B cell (primary cell): ENCODE measurements at regions not wholly inside any gene's neighbourhood (a gene's known extent, or its start where the extent isn't known, plus 50 kb on each side); places are given as distances from the start of the nearest gene placed in this dataset.

ENCODE experiments used
- ATAC-seq: fragments of 200-7000 bp; cut with Tn5 transposase; one replicate; pipeline ENCODE4 v1.10.0; 2021; ENCODE audit warnings: low read depth, mild to moderate bottlenecking, moderate number of reproducible peaks, moderate library complexity
- CTCF ChIA-PET: fragments of 350-600 bp; sonication (Branson Sonifier 250); formaldehyde crosslinking; loops from one replicate; lab custom pipeline; 2021; ENCODE audit warnings: antibody characterized with exemption, inconsistent platforms; lab: Charles Lee
- POLR2A ChIA-PET: fragments of 350-600 bp; sonication (Branson Sonifier 250); formaldehyde crosslinking; loops from one replicate; lab custom pipeline; 2021; ENCODE audit warnings: antibody characterized with exemption; lab: Charles Lee
- DNase-seq: peaks from one replicate; pipeline ENCODE4 v3.0.0; 2013
- H2AFZ ChIP-seq: 2 replicates; pipeline ENCODE4 v1.6.1; 2012; ENCODE audit warnings: mild to moderate bottlenecking, low read depth, low read length; ENCODE audit not compliant: insufficient read depth, poor library complexity, severe bottlenecking
- H3K27ac ChIP-seq, 2 donors: 1 replicate in 1 of 2; 2 replicates in 1 of 2; pipeline ENCODE4 v1.5.1; 2012 to 2013; ENCODE audit warnings: low read length in 2 of 2, mild to moderate bottlenecking in 2 of 2, moderate library complexity in 1 of 2
- H3K27me3 ChIP-seq, 4 experiments: fragments of 200-600 bp in 1 of 4; sonication (generic) in 1 of 4; replicated peaks in 1 of 4; 1 replicate in 2 of 4; 2 replicates in 2 of 4; pipeline versions ENCODE4 v1.6.1 to v1.7.0; 2013 to 2016; ENCODE audit warnings: low read length in 3 of 4, mild to moderate bottlenecking in 2 of 4, mixed read lengths in 1 of 4, moderate library complexity in 1 of 4; ENCODE audit not compliant: insufficient read depth in 4 of 4, control insufficient read depth in 3 of 4; ENCODE audit errors: control extremely low read depth in 1 of 4
- H3K36me3 ChIP-seq, 2 experiments: replicated peaks in 1 of 2; 1 replicate in 1 of 2; 2 replicates in 1 of 2; pipeline versions ENCODE4 v1.6.1 to v1.7.1; 2013; ENCODE audit warnings: low read length in 1 of 2; ENCODE audit not compliant: insufficient read depth in 2 of 2, control insufficient read depth in 1 of 2; ENCODE audit errors: control extremely low read depth in 1 of 2, extremely low read depth in 1 of 2
- H3K4me1 ChIP-seq, 2 donors: fragments of 200-600 bp in 1 of 2; sonication (generic) in 1 of 2; 1 replicate in 1 of 2; 2 replicates in 1 of 2; pipeline versions ENCODE4 v1.5.1 to v1.6.1; 2013 to 2017; ENCODE audit warnings: low read length in 2 of 2; ENCODE audit not compliant: control insufficient read depth in 2 of 2, insufficient read depth in 2 of 2
- H3K4me2 ChIP-seq: replicated peaks from 2 replicates; pipeline ENCODE3; 2012; ENCODE audit warnings: mild to moderate bottlenecking, low read depth, low read length; ENCODE audit not compliant: poor library complexity, severe bottlenecking
- H3K4me3 ChIP-seq, 5 experiments: fragments of 200-600 bp in 1 of 5; sonication (generic) in 1 of 5; 1 replicate in 3 of 5; 2 replicates in 2 of 5; pipeline versions ENCODE4 v1.5.1 to v1.7.0; 2011 to 2016; ENCODE audit warnings: low read length in 4 of 5, mild to moderate bottlenecking in 4 of 5, low read depth in 2 of 5, control low read depth in 1 of 5, moderate library complexity in 1 of 5; ENCODE audit not compliant: insufficient read depth in 1 of 5; ENCODE audit errors: control extremely low read depth in 1 of 5, extremely low read depth in 1 of 5
- H3K79me2 ChIP-seq: fragments of 200-600 bp; sonication (generic); one replicate; pipeline ENCODE4 v1.6.0; 2016; ENCODE audit warnings: low read length; ENCODE audit not compliant: control insufficient read depth, insufficient read depth
- H3K9ac ChIP-seq: fragments of 200-600 bp; sonication (generic); 2 replicates; pipeline ENCODE4 v1.6.1; 2017; ENCODE audit warnings: mild to moderate bottlenecking, low read length, moderate library complexity
- H3K9me3 ChIP-seq, 3 donors: one replicate each; pipeline versions ENCODE4 v1.6.1 to v1.7.1; 2013; ENCODE audit warnings: low read length in 2 of 3; ENCODE audit not compliant: control insufficient read depth in 2 of 3, insufficient read depth in 1 of 3; ENCODE audit errors: control extremely low read depth in 1 of 3
- H4K20me1 ChIP-seq: 2 replicates; pipeline ENCODE4 v1.6.0; 2012; ENCODE audit warnings: mild to moderate bottlenecking, low read length; ENCODE audit not compliant: insufficient read depth, control insufficient read depth, poor library complexity, severe bottlenecking
- H3K27ac Mint-ChIP-seq: one replicate; pipeline ENCODE4 v1.8.0; 2021; ENCODE audit warnings: mixed read lengths
- H3K27me3 Mint-ChIP-seq: one replicate; pipeline ENCODE4 v1.8.0; 2021; ENCODE audit warnings: mixed read lengths
- H3K4me1 Mint-ChIP-seq: one replicate; pipeline ENCODE4 v1.8.0; 2021; ENCODE audit warnings: mixed read lengths
- H3K4me3 Mint-ChIP-seq: one replicate; pipeline ENCODE4 v1.8.0; 2021; ENCODE audit warnings: mixed read lengths
- H3K9me3 Mint-ChIP-seq: one replicate; pipeline ENCODE4 v1.8.0; 2022; ENCODE audit warnings: mixed read lengths; ENCODE audit not compliant: insufficient read depth
- CTCF ChIP-seq: fragments of 200-600 bp; IDR thresholded peaks from one replicate; pipeline ENCODE4 v1.8.0; 2022; ENCODE audit warnings: antibody characterized with exemption, mild to moderate bottlenecking
- EZH2 ChIP-seq: IDR thresholded peaks from 2 replicates; pipeline ENCODE4 v1.6.1; 2012; ENCODE audit warnings: borderline replicate concordance, low read depth, mild to moderate bottlenecking, moderate library complexity, low read length; ENCODE audit not compliant: insufficient read depth, poor library complexity, severe bottlenecking
- WGBS: methylation state at CpG from one replicate; pipeline ENCODE4 v1.1.5; 2013; ENCODE audit warnings: missing lambda C conversion rate; ENCODE audit not compliant: insufficient coverage; 5-methylcytosine and 5-hydroxymethylcytosine counted together
- intact Hi-C: fragments of 100-400 bp; cut with micrococcal nuclease; formaldehyde crosslinking; loops from one replicate; pipeline ENCODE4 v1.10.0; 2022

GRCh38 chr17:69871318-69871717 lies 203.7 kb upstream of the KCNJ16 start:
- H3K4me3 Mint-ChIP-seq: no peak overlapping the region
- H3K27ac Mint-ChIP-seq: no peak overlapping the region
- DNase-seq (no peak), ATAC-seq (no peak)
- Histone ChIP-seq H3K4me1 (no peaks in the 10 kb centered on the region), H3K27me3 (no peaks in the 10 kb centered on the region), H3K27ac (no peak overlapping the region), H3K79me2 (no peaks in the 10 kb centered on the region), H4K20me1 (no peaks in the 10 kb centered on the region), H3K9me3 (peaks cover 0 to 7% (median 1%) of the 10 kb centered on the region in 3 donors), H3K36me3 (no peaks in the 10 kb centered on the region), H3K9ac (no peak overlapping the region), H3K4me3 (no peak overlapping the region), H3K4me2 (no peak overlapping the region), H2AFZ (no peak overlapping the region)
- H3K4me1 Mint-ChIP-seq: no peaks in the 10 kb centered on the region
- TF ChIP-seq EZH2 (no peak), CTCF (no peak)
- intact Hi-C loops: no loop called here
- POLR2A ChIA-PET: no interaction called here
- CTCF ChIA-PET: no interaction called here
- H3K27me3 Mint-ChIP-seq: no peaks in the 10 kb centered on the region
- WGBS: no CpG with 5 or more reads among the region's 3 CpGs
- no peaks in the 10 kb centered on the region for H3K9me3 Mint-ChIP-seq

GRCh38 chr17:69872675-69873262 lies 202.3 kb upstream of the KCNJ16 start:
- H3K9ac ChIP-seq: no peak overlapping the region
- no peaks in the 10 kb centered on the region for H3K4me1 ChIP-seq
- no peak overlapping the region for H3K27ac ChIP-seq
- POLR2A ChIA-PET: no interaction called here
- H3K27me3 ChIP-seq: no peaks in the 10 kb centered on the region
- Mint-ChIP-seq H3K27me3 (no peaks in the 10 kb centered on the region), H3K4me3 (no peak overlapping the region), H3K27ac (no peak overlapping the region), H3K4me1 (no peaks in the 10 kb centered on the region), H3K9me3 (no peaks in the 10 kb centered on the region)
- H4K20me1 ChIP-seq: no peaks in the 10 kb centered on the region
- TF ChIP-seq EZH2 (no peak), CTCF (no peak)
- H3K4me3 ChIP-seq: no peak overlapping the region
- no peak overlapping the region for H3K4me2 ChIP-seq
- CTCF ChIA-PET: no interaction called here
- H3K79me2 ChIP-seq: no peaks in the 10 kb centered on the region
- WGBS: no CpG with 5 or more reads among the region's 3 CpGs
- intact Hi-C loops: no loop called here
- peaks cover 0 to 5% (median 1%) of the 10 kb centered on the region in 3 donors for H3K9me3 ChIP-seq
- DNase-seq (no peak), ATAC-seq (no peak)
- no peaks in the 10 kb centered on the region for H3K36me3 ChIP-seq
- H2AFZ ChIP-seq: no peak overlapping the region
